ENCODE measurements at regions not wholly inside any gene's neighbourhood (a gene's known extent, or its start where the extent isn't known, plus 50 kb on each side); places are given as distances from the start of the nearest gene placed in this dataset.
A peak's percentile ranks its signal among the peaks of the same experiment; 100 is the strongest.

- TF ChIP-seq, protein P1, sequence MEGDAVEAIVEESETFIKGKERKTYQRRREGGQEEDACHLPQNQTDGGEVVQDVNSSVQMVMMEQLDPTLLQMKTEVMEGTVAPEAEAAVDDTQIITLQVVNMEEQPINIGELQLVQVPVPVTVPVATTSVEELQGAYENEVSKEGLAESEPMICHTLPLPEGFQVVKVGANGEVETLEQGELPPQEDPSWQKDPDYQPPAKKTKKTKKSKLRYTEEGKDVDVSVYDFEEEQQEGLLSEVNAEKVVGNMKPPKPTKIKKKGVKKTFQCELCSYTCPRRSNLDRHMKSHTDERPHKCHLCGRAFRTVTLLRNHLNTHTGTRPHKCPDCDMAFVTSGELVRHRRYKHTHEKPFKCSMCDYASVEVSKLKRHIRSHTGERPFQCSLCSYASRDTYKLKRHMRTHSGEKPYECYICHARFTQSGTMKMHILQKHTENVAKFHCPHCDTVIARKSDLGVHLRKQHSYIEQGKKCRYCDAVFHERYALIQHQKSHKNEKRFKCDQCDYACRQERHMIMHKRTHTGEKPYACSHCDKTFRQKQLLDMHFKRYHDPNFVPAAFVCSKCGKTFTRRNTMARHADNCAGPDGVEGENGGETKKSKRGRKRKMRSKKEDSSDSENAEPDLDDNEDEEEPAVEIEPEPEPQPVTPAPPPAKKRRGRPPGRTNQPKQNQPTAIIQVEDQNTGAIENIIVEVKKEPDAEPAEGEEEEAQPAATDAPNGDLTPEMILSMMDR (IDR thresholded peaks at IDR 0.05; ENCODE audit: insufficient read depth, low read depth, low read length, missing control alignments): no peak
- H3K4me3 ChIP-seq (ENCODE audit: low read length): no peak overlapping the region
- no peak for DNase-seq (ENCODE audit: low read depth)
Observed at GRCh38 chr17:34832376-34832775, 128.9 kb downstream of the CCT6B start.

DNA sequence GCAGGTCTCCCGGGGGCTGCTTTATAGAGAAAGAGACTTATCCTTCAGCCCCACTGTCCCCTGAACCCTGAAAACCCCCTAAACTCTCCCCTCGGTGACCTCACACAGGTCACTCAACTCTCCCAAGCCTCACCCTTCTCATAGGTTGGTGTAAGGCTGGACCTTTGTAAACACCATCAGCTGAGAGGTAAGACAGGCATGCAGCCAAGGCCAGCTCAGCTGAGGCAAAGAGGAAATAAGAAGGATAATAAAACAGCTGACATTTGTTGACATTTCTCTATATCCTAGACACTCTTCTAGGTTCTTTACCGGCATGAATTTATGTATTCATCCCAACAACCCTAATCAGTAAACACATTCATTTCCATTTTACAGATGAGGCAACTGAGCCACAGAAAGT is 134.3 kb downstream of the CCT6B start:
- TF ChIP-seq, protein P1 (IDR thresholded peaks at IDR 0.05; ENCODE audit: insufficient read depth, low read depth, low read length, missing control alignments): no peak
- DNase-seq (ENCODE audit: low read depth): no peak
- no peak overlapping the region for H3K4me3 ChIP-seq (ENCODE audit: low read length)

- DNase-seq (ENCODE audit: low read depth): peak; percentile 5
- TF ChIP-seq, protein P1 (IDR thresholded peaks at IDR 0.05; ENCODE audit: insufficient read depth, low read depth, low read length, missing control alignments): no peak
- no peak overlapping the region for H3K4me3 ChIP-seq (ENCODE audit: low read length)
Observed at GRCh38 chr17:34826332-34826731, 134.9 kb downstream of the CCT6B start.

DNA sequence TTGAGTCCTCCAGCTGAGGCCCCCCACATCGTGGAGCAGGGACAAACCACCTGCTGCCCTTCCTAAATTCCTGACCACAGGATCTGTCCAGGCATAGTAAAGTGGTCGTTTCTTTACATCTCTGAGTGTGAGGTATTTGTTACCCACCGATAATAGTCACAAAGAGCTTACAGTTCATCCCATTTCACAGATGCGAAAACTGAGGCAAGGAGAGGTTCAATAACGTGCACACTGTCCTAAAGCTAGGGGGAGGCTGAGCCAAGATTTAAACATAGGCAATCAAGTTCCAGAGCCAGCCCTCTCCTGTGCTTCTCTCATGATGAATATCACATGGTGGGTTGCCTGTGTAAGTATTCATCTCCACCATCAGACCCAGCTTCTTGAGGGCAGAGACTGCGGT is 135.4 kb downstream of the CCT6B start:
- H3K4me3 ChIP-seq (ENCODE audit: low read length): no peak overlapping the region
- DNase-seq (ENCODE audit: low read depth): no peak
- TF ChIP-seq, protein P1 (IDR thresholded peaks at IDR 0.05; ENCODE audit: insufficient read depth, low read depth, low read length, missing control alignments): no peak

GRCh38 chr17:34825102-34825501 is 136.2 kb downstream of the CCT6B start:
- H3K4me3 ChIP-seq (ENCODE audit: low read length): no peak overlapping the region
- no peak for DNase-seq (ENCODE audit: low read depth)
- TF ChIP-seq, protein P1 (IDR thresholded peaks at IDR 0.05; ENCODE audit: insufficient read depth, low read depth, low read length, missing control alignments): no peak

GRCh38 chr17:34823023-34823422 is 138.2 kb downstream of the CCT6B start:
- TF ChIP-seq, protein P1 (IDR thresholded peaks at IDR 0.05; ENCODE audit: insufficient read depth, low read depth, low read length, missing control alignments): no peak
- H3K4me3 ChIP-seq (ENCODE audit: low read length): no peak overlapping the region
- no peak for DNase-seq (ENCODE audit: low read depth)

DNA sequence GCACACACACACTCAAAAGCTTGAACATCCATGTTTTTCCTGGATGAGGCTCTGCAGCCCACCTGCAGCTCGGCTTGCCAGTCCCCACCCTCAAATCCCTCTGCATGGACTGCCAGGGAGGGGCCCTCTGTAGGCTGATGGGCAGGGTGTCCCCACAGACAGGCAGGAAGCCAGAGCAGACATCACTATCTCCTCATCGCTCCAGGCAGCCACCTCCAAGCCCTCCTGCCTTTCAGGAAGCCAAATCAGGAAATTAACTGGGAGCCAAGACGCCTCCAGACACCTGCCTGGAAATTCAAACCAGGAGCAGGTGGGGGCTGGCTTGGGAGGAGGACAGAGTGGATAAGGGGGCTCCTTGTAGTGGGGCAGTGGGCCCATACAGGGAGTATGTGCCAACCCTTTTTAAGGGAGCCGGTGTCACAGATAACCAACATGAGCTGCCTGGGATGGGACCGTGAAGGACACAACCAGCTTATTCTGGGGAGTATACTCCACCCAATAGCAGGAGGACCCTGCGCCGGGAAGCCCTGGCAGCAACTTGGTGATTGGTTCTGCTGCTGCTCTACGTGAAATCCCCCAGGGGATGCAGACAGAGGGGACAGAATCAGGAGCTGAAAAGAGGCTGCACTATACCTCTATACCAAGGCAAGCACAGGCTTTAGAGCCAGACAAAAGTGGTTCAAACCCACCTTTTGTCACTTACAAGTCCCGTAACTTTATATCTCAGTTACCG is 139.1 kb downstream of the CCT6B start:
- TF ChIP-seq, protein P1 (IDR thresholded peaks at IDR 0.05; ENCODE audit: insufficient read depth, low read depth, low read length, missing control alignments): no peak
- no peak for DNase-seq (ENCODE audit: low read depth)
- H3K4me3 ChIP-seq (ENCODE audit: low read length): no peak overlapping the region
